Stimulated activated CD8-positive, alpha-beta memory T cell treated with anti-CD3 and anti-CD28 coated beads, Interleukin-15, amount 100 ng/mL, for 1 hour (primary cell): ENCODE measurements at regions not wholly inside any gene's neighbourhood (a gene's known extent, or its start where the extent isn't known, plus 50 kb on each side); places are given as distances from the start of the nearest gene placed in this dataset.

ENCODE experiments used
- DNase-seq: peaks from one replicate; pipeline ENCODE4 v3.0.0-alpha.2; 2020; ENCODE audit warnings: low read depth

GRCh38 chr14:49016381-49016780 is 569.8 kb downstream of the RPS29 start:
- no peak for DNase-seq

- DNase-seq: no peak
Observed at GRCh38 chr14:49014476-49014875, 571.7 kb downstream of the RPS29 start.

- DNase-seq: no peak
Observed at GRCh38 chr14:49008363-49008762, 577.8 kb downstream of the RPS29 start.

GRCh38 chr14:48991141-48991540 is 595.0 kb downstream of the RPS29 start:
- no peak for DNase-seq

- DNase-seq: no peak
Observed at GRCh38 chr14:48983351-48983888, 602.8 kb downstream of the RPS29 start.

GRCh38 chr14:48974994-48975393 is 611.2 kb downstream of the RPS29 start:
- no peak for DNase-seq

GRCh38 chr14:48973151-48973550 is 613.0 kb downstream of the RPS29 start:
- DNase-seq: no peak

GRCh38 chr14:48970943-48971342 is 615.2 kb downstream of the RPS29 start:
- no peak for DNase-seq

- DNase-seq: no peak
Observed at GRCh38 chr14:48967419-48967818, 618.8 kb downstream of the RPS29 start.

GRCh38 chr14:48963231-48963790 is 622.9 kb downstream of the RPS29 start:
- DNase-seq: no peak

GRCh38 chr14:48957486-48957885 is 628.7 kb downstream of the RPS29 start:
- DNase-seq: no peak

- DNase-seq: no peak
Observed at GRCh38 chr14:48955857-48956256, 630.3 kb downstream of the RPS29 start.

GRCh38 chr14:48954446-48954845 is 631.7 kb downstream of the RPS29 start:
- no peak for DNase-seq

- DNase-seq: no peak
Observed at GRCh38 chr14:48944809-48945208, 641.4 kb downstream of the RPS29 start.

GRCh38 chr14:48943913-48944312 is 642.3 kb downstream of the RPS29 start:
- no peak for DNase-seq

GRCh38 chr14:48937541-48938195 is 648.5 kb downstream of the RPS29 start:
- no peak for DNase-seq

- DNase-seq: no peak
Observed at GRCh38 chr14:48936849-48937248, 649.3 kb downstream of the RPS29 start.

GRCh38 chr14:48936362-48936761 is 649.8 kb downstream of the RPS29 start:
- DNase-seq: no peak

- DNase-seq: no peak
Observed at GRCh38 chr14:48925184-48925583, 661.0 kb downstream of the RPS29 start.

GRCh38 chr14:48914921-48915320 is 671.3 kb downstream of the RPS29 start:
- no peak for DNase-seq

GRCh38 chr14:48914382-48914781 is 671.8 kb downstream of the RPS29 start:
- DNase-seq: no peak

GRCh38 chr14:48900565-48900964 is 685.6 kb downstream of the RPS29 start:
- no peak for DNase-seq

GRCh38 chr14:48890333-48890732 is 695.8 kb downstream of the RPS29 start:
- no peak for DNase-seq

GRCh38 chr14:48876806-48877340 is 709.3 kb downstream of the RPS29 start:
- no peak for DNase-seq
